ENCODE measurements at regions not wholly inside any gene's neighbourhood (a gene's known extent, or its start where the extent isn't known, plus 50 kb on each side); places are given as distances from the start of the nearest gene placed in this dataset.

DNA sequence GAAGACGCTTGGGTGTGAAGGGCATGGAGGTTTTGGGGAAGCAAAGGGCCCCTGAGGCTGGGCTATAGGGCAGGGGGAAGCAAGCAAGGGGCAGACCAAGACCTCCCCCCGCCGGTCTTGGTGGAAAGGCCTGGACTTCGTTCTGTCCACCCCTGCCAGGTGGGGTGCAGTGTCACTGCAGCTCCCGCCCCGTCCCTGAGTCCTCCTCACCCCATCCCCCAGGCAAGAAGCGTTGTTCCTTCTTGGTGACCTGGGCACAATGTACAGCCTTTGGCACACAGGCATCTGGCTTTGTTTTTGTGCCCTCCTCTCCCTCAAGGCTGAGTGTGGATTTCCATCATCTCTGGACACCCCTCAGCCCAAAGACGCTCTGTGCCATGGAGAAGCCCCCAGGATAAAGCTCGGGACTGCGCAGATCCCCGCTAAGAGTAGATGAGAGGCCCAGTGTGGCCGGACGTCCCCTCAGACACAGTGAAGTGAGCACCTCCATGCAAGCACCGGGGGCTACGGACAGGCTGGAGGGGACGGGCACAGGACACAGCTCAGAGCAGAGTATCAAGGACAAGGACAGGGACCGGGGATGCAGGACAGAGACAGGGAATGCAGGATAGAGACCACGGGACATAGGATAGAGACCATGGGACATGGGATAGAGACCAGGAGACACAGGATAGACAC, 89.4 kb upstream of the ACTRT2 start:
- no peak for TF ChIP-seq POLR2A (IDR thresholded peaks at IDR 0.05)
- no peak overlapping the region for H3K4me3 ChIP-seq (replicated peaks in 1 of 3)
- no peaks in the 10 kb centered on the region for H3K4me1 ChIP-seq
- intact Hi-C loops (cut with DNase I), result no loop called here
- DNase-seq, result no peak
- 91 to 95% methylated on average over 17 to 18 of the region's 18 CpGs for WGBS, 2 donors
- H3K36me3 ChIP-seq, result no peaks in the 10 kb centered on the region
- no peaks in the 10 kb centered on the region for H3K27me3 ChIP-seq
- no peaks in the 10 kb centered on the region for H3K9me3 ChIP-seq
- H3K27ac ChIP-seq, result no peak overlapping the region

DNA sequence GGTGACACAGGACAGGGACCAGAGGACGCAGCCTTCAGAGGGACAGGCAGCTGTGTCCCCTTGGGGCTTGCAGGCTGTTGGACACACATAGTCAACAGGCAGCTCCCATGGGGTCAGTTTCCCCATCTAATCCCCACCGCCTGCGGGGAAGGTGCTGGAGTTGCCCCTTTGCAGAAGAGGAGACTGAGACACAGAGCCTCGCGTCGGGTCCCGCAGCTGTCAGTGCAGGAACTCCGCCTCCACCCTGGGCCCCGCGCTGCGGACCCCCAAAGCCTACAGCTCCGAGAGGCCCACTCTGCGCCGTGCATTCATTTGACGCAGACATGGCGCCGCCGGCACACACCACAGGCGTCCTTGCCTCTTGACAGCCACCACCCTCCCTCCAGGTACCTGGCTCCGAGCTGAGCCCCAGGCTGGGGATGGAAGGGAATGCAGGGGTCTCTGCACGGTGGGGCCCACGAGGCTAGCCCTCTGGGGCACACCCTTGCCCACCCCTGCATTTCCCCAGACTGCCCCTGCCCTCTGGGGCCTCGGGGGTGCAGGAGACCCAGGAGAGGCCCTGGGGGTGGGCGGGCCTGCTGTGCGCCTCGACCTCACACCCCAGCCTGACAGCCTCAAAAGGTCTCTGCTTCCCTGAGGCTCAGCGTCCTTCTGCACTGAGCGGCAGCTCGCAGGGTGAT, 88.5 kb upstream of the ACTRT2 start:
- DNase-seq, result no peak
- Histone ChIP-seq H3K4me3 (replicated peaks in 1 of 3) (no peak overlapping the region), H3K9me3 (no peaks in the 10 kb centered on the region), H3K27me3 (no peaks in the 10 kb centered on the region), H3K27ac (no peak overlapping the region), H3K4me1 (no peaks in the 10 kb centered on the region), H3K36me3 (no peaks in the 10 kb centered on the region)
- 87 to 91% methylated on average over 12 to 19 of the region's 29 CpGs for WGBS, 2 donors
- intact Hi-C loops (cut with DNase I), result no loop called here
- TF ChIP-seq, protein P1, sequence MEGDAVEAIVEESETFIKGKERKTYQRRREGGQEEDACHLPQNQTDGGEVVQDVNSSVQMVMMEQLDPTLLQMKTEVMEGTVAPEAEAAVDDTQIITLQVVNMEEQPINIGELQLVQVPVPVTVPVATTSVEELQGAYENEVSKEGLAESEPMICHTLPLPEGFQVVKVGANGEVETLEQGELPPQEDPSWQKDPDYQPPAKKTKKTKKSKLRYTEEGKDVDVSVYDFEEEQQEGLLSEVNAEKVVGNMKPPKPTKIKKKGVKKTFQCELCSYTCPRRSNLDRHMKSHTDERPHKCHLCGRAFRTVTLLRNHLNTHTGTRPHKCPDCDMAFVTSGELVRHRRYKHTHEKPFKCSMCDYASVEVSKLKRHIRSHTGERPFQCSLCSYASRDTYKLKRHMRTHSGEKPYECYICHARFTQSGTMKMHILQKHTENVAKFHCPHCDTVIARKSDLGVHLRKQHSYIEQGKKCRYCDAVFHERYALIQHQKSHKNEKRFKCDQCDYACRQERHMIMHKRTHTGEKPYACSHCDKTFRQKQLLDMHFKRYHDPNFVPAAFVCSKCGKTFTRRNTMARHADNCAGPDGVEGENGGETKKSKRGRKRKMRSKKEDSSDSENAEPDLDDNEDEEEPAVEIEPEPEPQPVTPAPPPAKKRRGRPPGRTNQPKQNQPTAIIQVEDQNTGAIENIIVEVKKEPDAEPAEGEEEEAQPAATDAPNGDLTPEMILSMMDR (IDR thresholded peaks at IDR 0.05), result no peak
- TF ChIP-seq POLR2A (IDR thresholded peaks at IDR 0.05), result no peak

DNA sequence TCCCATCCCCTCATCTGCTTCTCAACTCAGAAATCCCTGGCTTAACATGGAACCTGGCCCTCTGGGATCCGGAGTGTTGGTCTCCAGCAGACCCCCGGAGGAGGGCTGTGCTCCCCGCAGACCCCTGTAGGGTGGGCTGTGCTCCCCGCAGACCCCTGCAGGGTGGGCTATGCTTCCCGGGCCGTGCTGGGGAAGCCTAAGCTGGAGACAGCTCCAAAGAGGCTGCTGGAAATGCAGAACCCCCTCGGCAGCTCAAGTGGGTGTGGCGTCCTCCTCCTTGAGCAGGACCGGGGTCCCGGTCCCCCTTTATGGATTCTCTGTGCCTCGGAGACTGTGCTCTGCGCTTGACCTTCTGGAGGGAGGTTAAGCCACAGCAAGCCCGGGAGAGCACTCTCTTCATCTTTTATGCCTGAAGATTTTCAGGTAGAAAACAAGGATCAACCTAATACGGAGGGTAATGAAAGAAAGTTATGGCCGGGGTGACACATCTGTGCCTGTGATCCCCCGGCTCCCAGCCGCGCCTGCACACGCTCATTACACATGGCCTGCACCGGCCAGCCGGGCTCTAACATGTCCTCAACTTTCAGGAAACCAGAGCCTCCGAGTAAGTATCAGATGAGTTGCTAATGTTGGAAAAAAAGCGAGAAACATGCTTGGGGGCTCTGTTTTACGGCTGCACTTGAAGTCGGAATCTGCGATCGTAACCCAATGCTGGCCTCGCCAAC, 87.7 kb upstream of the ACTRT2 start:
- 86 to 90% methylated on average over 22 to 28 of the region's 28 CpGs for WGBS, 2 donors
- intact Hi-C loops (cut with DNase I), result no loop called here
- Histone ChIP-seq H3K27me3 (no peaks in the 10 kb centered on the region), H3K27ac (no peak overlapping the region), H3K4me1 (no peaks in the 10 kb centered on the region), H3K36me3 (no peaks in the 10 kb centered on the region), H3K4me3 (replicated peaks in 1 of 3) (no peak overlapping the region), H3K9me3 (no peaks in the 10 kb centered on the region)
- TF ChIP-seq, protein P1 (IDR thresholded peaks at IDR 0.05), result no peak
- no peak for TF ChIP-seq POLR2A (IDR thresholded peaks at IDR 0.05)
- no peak for DNase-seq

- intact Hi-C loops (cut with DNase I), result no loop called here
- H3K27me3 ChIP-seq, result no peaks in the 10 kb centered on the region
- 86 to 94% methylated on average over 11 to 13 of the region's 20 CpGs for WGBS, 2 donors
- no peak overlapping the region for H3K27ac ChIP-seq
- DNase-seq, result no peak
- H3K9me3 ChIP-seq, result no peaks in the 10 kb centered on the region
- TF ChIP-seq POLR2A (IDR thresholded peaks at IDR 0.05), result no peak
- TF ChIP-seq, protein P1 (IDR thresholded peaks at IDR 0.05), result no peak
- H3K4me3 ChIP-seq (replicated peaks in 1 of 3), result no peak overlapping the region
- no peaks in the 10 kb centered on the region for H3K36me3 ChIP-seq
- no peaks in the 10 kb centered on the region for H3K4me1 ChIP-seq
Measured at GRCh38 chr1:2934156-2934540, 87.1 kb upstream of the ACTRT2 start.

- Histone ChIP-seq H3K9me3 (no peaks in the 10 kb centered on the region), H3K27me3 (no peaks in the 10 kb centered on the region), H3K4me3 (replicated peaks in 1 of 3) (no peak overlapping the region), H3K36me3 (no peaks in the 10 kb centered on the region), H3K27ac (no peak overlapping the region), H3K4me1 (no peaks in the 10 kb centered on the region)
- 81 to 93% methylated on average over 9 to 11 of the region's 16 CpGs for WGBS, 2 donors
- TF ChIP-seq, protein P1 (IDR thresholded peaks at IDR 0.05), result no peak
- TF ChIP-seq POLR2A (IDR thresholded peaks at IDR 0.05), result no peak
- intact Hi-C loops (cut with DNase I), result no loop called here
- no peak for DNase-seq
Measured at GRCh38 chr1:2934642-2935081, 86.6 kb upstream of the ACTRT2 start.
